ENCODE measurements at regions not wholly inside any gene's neighbourhood (a gene's known extent, or its start where the extent isn't known, plus 50 kb on each side); places are given as distances from the start of the nearest gene placed in this dataset.

GRCh38 chr5:163569284-163569683 lies 63.9 kb downstream of the MAT2B start:
- H2AFZ ChIP-seq, result no peak overlapping the region
- peaks cover 26% of the 10 kb centered on the region for H3K27me3 ChIP-seq
- WGBS (ENCODE audit: low lambda C conversion rate, missing lambda C conversion rate), result 45% methylated on average over 1 of the region's 1 CpG
- no peak for DNase-seq (ENCODE audit: low spot score)
- H3K79me2 ChIP-seq, result no peaks in the 10 kb centered on the region
- H3K36me3 ChIP-seq (replicated peaks; ENCODE audit: insufficient read depth, low read depth), result no peaks in the 10 kb centered on the region
- no peaks in the 10 kb centered on the region for H4K20me1 ChIP-seq (ENCODE audit: insufficient read depth, poor library complexity, severe bottlenecking)
- H3K4me2 ChIP-seq, result no peak overlapping the region
- no peaks in the 10 kb centered on the region for H3K9me3 ChIP-seq (ENCODE audit: low read depth)
- H3K4me1 ChIP-seq (ENCODE audit: insufficient read depth), result peaks cover 7% of the 10 kb centered on the region
- H3K27ac ChIP-seq, result no peak overlapping the region
- H3K4me3 ChIP-seq, result no peak overlapping the region
- TF ChIP-seq EZH2 (IDR thresholded peaks at IDR 0.05; ENCODE audit: borderline replicate concordance), result no peak
- TF ChIP-seq, protein P1, sequence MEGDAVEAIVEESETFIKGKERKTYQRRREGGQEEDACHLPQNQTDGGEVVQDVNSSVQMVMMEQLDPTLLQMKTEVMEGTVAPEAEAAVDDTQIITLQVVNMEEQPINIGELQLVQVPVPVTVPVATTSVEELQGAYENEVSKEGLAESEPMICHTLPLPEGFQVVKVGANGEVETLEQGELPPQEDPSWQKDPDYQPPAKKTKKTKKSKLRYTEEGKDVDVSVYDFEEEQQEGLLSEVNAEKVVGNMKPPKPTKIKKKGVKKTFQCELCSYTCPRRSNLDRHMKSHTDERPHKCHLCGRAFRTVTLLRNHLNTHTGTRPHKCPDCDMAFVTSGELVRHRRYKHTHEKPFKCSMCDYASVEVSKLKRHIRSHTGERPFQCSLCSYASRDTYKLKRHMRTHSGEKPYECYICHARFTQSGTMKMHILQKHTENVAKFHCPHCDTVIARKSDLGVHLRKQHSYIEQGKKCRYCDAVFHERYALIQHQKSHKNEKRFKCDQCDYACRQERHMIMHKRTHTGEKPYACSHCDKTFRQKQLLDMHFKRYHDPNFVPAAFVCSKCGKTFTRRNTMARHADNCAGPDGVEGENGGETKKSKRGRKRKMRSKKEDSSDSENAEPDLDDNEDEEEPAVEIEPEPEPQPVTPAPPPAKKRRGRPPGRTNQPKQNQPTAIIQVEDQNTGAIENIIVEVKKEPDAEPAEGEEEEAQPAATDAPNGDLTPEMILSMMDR (IDR thresholded peaks at IDR 0.05; ENCODE audit: poor library complexity), result peak; percentile 58
- no peaks in the 10 kb centered on the region for H3K9me2 ChIP-seq (replicated peaks; ENCODE audit: insufficient read depth)

- no peak overlapping the region for H3K4me2 ChIP-seq
- no peak overlapping the region for H3K4me3 ChIP-seq
- no peaks in the 10 kb centered on the region for H3K36me3 ChIP-seq (replicated peaks; ENCODE audit: insufficient read depth, low read depth)
- H3K9me3 ChIP-seq (ENCODE audit: low read depth), result no peaks in the 10 kb centered on the region
- H4K20me1 ChIP-seq (ENCODE audit: insufficient read depth, poor library complexity, severe bottlenecking), result no peaks in the 10 kb centered on the region
- peaks cover 15% of the 10 kb centered on the region for H3K27me3 ChIP-seq
- DNase-seq (ENCODE audit: low spot score), result peak; percentile 16
- H3K4me1 ChIP-seq (ENCODE audit: insufficient read depth), result peaks cover 3% of the 10 kb centered on the region
- H2AFZ ChIP-seq, result no peak overlapping the region
- H3K9me2 ChIP-seq (replicated peaks; ENCODE audit: insufficient read depth), result no peaks in the 10 kb centered on the region
- H3K79me2 ChIP-seq, result no peaks in the 10 kb centered on the region
- 27% methylated on average over 3 of the region's 3 CpGs for WGBS (ENCODE audit: low lambda C conversion rate, missing lambda C conversion rate)
- H3K27ac ChIP-seq, result no peak overlapping the region
- TF ChIP-seq EZH2 (IDR thresholded peaks at IDR 0.05; ENCODE audit: borderline replicate concordance), result no peak
- TF ChIP-seq, protein P1 (IDR thresholded peaks at IDR 0.05; ENCODE audit: poor library complexity), result no peak
- no peak for TF ChIP-seq EZH2phosphoT487 (IDR thresholded peaks at IDR 0.05; ENCODE audit: low read depth, severe bottlenecking, unreplicated experiment)
Measured at GRCh38 chr5:163571744-163572143, 66.3 kb downstream of the MAT2B start.

DNA sequence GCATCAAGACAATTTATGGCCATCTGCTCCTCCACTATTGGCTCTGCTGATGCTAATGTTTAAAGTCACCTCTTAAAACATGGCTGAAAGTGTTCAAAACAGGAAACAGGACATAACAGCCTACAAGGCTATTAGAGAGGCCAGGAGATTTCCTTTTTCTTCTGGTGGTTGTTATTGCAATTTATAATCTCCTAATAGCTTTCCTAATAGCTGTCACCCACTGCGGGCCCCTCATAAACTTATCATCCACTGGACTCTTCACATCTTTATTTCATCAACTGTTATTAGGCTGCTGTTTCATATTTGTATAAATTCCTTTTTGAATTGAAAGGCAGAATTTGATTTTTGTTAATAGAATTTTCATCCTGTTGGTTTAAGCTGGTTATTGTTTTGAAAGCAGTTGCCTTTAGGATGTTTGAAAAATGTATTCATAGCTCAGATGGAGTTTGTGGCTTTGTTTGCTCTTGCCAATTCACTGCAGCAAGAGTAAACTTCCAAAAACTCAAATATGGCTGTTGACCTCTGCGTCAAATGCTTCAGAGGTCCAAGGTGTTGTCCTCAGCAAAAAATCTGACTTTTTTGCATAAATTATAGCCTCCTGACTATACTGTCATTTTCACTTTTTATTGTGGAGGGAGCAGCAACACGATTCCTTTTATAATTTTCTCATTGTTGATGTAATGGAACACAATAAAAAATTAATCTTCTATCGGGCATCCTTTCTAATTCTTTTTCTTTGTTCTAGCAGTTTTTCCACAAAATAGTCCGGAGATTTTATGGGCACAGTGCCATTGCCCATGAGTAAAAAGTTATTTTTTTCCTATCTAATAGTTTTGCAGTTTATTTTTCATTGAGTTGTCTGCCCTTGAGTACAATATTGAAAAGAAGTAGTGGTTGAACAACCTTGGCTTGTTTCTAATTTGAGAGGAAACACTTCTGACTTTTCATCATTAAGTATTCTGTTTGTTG lies 69.3 kb downstream of the MAT2B start:
- H3K36me3 ChIP-seq (replicated peaks; ENCODE audit: insufficient read depth, low read depth), result no peaks in the 10 kb centered on the region
- no peak overlapping the region for H3K4me3 ChIP-seq
- H3K79me2 ChIP-seq, result no peaks in the 10 kb centered on the region
- no peak overlapping the region for H3K4me2 ChIP-seq
- 64% methylated on average over 5 of the region's 5 CpGs for WGBS (ENCODE audit: low lambda C conversion rate, missing lambda C conversion rate)
- TF ChIP-seq EZH2phosphoT487 (IDR thresholded peaks at IDR 0.05; ENCODE audit: low read depth, severe bottlenecking, unreplicated experiment), result peak; percentile 63
- TF ChIP-seq, protein P1 (IDR thresholded peaks at IDR 0.05; ENCODE audit: poor library complexity), result no peak
- H3K4me1 ChIP-seq (ENCODE audit: insufficient read depth), result peaks cover 3% of the 10 kb centered on the region
- no peaks in the 10 kb centered on the region for H3K9me3 ChIP-seq (ENCODE audit: low read depth)
- no peaks in the 10 kb centered on the region for H4K20me1 ChIP-seq (ENCODE audit: insufficient read depth, poor library complexity, severe bottlenecking)
- no peaks in the 10 kb centered on the region for H3K9me2 ChIP-seq (replicated peaks; ENCODE audit: insufficient read depth)
- no peak overlapping the region for H2AFZ ChIP-seq
- H3K27ac ChIP-seq, result no peak overlapping the region
- no peak for DNase-seq (ENCODE audit: low spot score)
- no peaks in the 10 kb centered on the region for H3K27me3 ChIP-seq

All from hepatocyte (in vitro differentiated cells).